Muscle layer of colon (tissue), 2 donors: ENCODE measurements at regions not wholly inside any gene's neighbourhood (a gene's known extent, or its start where the extent isn't known, plus 50 kb on each side); places are given as distances from the start of the nearest gene placed in this dataset.
"Not testable (repeated sequence)": the region's sequence is repeated elsewhere in the genome, so short reads cannot be mapped to it uniquely, and the experiment has no call there.

Source experiments
- H3K27ac ChIP-seq: one replicate; pipeline ENCODE4 v1.7.0; 2013; ENCODE audit warnings: low read depth, mild to moderate bottlenecking, low read length, moderate library complexity
- H3K27me3 ChIP-seq, 2 donors: one replicate each; pipeline ENCODE4 v1.7.0; 2013; ENCODE audit warnings: low read length in 2 of 2, mild to moderate bottlenecking in 2 of 2; ENCODE audit not compliant: insufficient read depth in 2 of 2, control insufficient read depth in 1 of 2
- H3K36me3 ChIP-seq: one replicate; pipeline ENCODE4 v1.7.0; 2013; ENCODE audit warnings: mild to moderate bottlenecking, low read length; ENCODE audit not compliant: insufficient read depth
- H3K4me1 ChIP-seq: one replicate; pipeline ENCODE4 v1.7.0; 2013; ENCODE audit warnings: mild to moderate bottlenecking, low read length; ENCODE audit not compliant: insufficient read depth
- H3K4me3 ChIP-seq, 2 donors: one replicate each; pipeline ENCODE4 v1.7.0; 2013; ENCODE audit warnings: low read length in 2 of 2, low read depth in 1 of 2, mild to moderate bottlenecking in 1 of 2, moderate library complexity in 1 of 2
- H3K9ac ChIP-seq: one replicate; pipeline ENCODE4 v1.7.0; 2013; ENCODE audit warnings: low read length
- H3K9me3 ChIP-seq: one replicate; pipeline ENCODE4 v1.7.0; 2013; ENCODE audit warnings: mild to moderate bottlenecking, low read length
- donor health status: abdominal sarcoma.
- donor health status: Adenocarcinoma of cecum.

GRCh38 chr6:113361014-113361645 lies 496.0 kb upstream of the MARCKS start:
- Histone ChIP-seq H3K27ac (no peak overlapping the region), H3K4me3 (no peak overlapping the region), H3K4me1 (no peaks in the 10 kb centered on the region), H3K9me3 (no peaks in the 10 kb centered on the region), H3K27me3 (no peaks in the 10 kb centered on the region), H3K36me3 (no peaks in the 10 kb centered on the region), H3K9ac (no peak overlapping the region)

- no peaks in the 10 kb centered on the region for H3K36me3 ChIP-seq
- H3K9me3 ChIP-seq: no peaks in the 10 kb centered on the region
- no peak overlapping the region for H3K9ac ChIP-seq
- no peak overlapping the region for H3K4me3 ChIP-seq
- H3K27me3 ChIP-seq: no peaks in the 10 kb centered on the region
- no peak overlapping the region for H3K27ac ChIP-seq
- H3K4me1 ChIP-seq: no peaks in the 10 kb centered on the region
Measured at GRCh38 chr6:113362301-113363047, 494.7 kb upstream of the MARCKS start.

- no peaks in the 10 kb centered on the region for H3K36me3 ChIP-seq
- H3K9ac ChIP-seq: no peak overlapping the region
- H3K9me3 ChIP-seq: no peaks in the 10 kb centered on the region
- no peak overlapping the region for H3K4me3 ChIP-seq
- no peaks in the 10 kb centered on the region for H3K4me1 ChIP-seq
- H3K27ac ChIP-seq: no peak overlapping the region
- H3K27me3 ChIP-seq: no peaks in the 10 kb centered on the region
Measured at GRCh38 chr6:113363048-113363798, 493.9 kb upstream of the MARCKS start.

- Histone ChIP-seq H3K9ac (no peak overlapping the region), H3K4me1 (no peaks in the 10 kb centered on the region), H3K27me3 (no peaks in the 10 kb centered on the region), H3K27ac (no peak overlapping the region), H3K36me3 (no peaks in the 10 kb centered on the region), H3K4me3 (no peak overlapping the region), H3K9me3 (no peaks in the 10 kb centered on the region)
Measured at GRCh38 chr6:113363866-113364265, 493.3 kb upstream of the MARCKS start.

- no peaks in the 10 kb centered on the region for H3K36me3 ChIP-seq
- no peak overlapping the region for H3K4me3 ChIP-seq
- H3K27ac ChIP-seq: no peak overlapping the region
- no peaks in the 10 kb centered on the region for H3K9me3 ChIP-seq
- no peaks in the 10 kb centered on the region for H3K27me3 ChIP-seq
- H3K9ac ChIP-seq: no peak overlapping the region
- H3K4me1 ChIP-seq: no peaks in the 10 kb centered on the region
Measured at GRCh38 chr6:113364766-113365165, 492.4 kb upstream of the MARCKS start.

- H3K36me3 ChIP-seq: no peaks in the 10 kb centered on the region
- no peaks in the 10 kb centered on the region for H3K27me3 ChIP-seq
- no peak overlapping the region for H3K9ac ChIP-seq
- no peak overlapping the region for H3K4me3 ChIP-seq
- H3K4me1 ChIP-seq: no peaks in the 10 kb centered on the region
- no peak overlapping the region for H3K27ac ChIP-seq
- no peaks in the 10 kb centered on the region for H3K9me3 ChIP-seq
Measured at GRCh38 chr6:113365191-113365590, 492.0 kb upstream of the MARCKS start.

GRCh38 chr6:113366505-113366904 lies 490.6 kb upstream of the MARCKS start:
- Histone ChIP-seq H3K27me3 (no peaks in the 10 kb centered on the region), H3K9ac (no peak overlapping the region), H3K27ac (no peak overlapping the region), H3K36me3 (no peaks in the 10 kb centered on the region), H3K4me1 (no peaks in the 10 kb centered on the region), H3K9me3 (no peaks in the 10 kb centered on the region), H3K4me3 (no peak overlapping the region)

- Histone ChIP-seq H3K9me3 (no peaks in the 10 kb centered on the region), H3K9ac (no peak overlapping the region), H3K36me3 (no peaks in the 10 kb centered on the region), H3K27ac (no peak overlapping the region), H3K4me3 (no peak overlapping the region), H3K27me3 (no peaks in the 10 kb centered on the region), H3K4me1 (no peaks in the 10 kb centered on the region)
Measured at GRCh38 chr6:113370508-113371502, 486.3 kb upstream of the MARCKS start.

- H3K27ac ChIP-seq, H3K36me3 ChIP-seq, H3K9me3 ChIP-seq, H3K4me3 ChIP-seq, H3K4me1 ChIP-seq, H3K9ac ChIP-seq, H3K27me3 ChIP-seq: not testable (repeated sequence)
Measured at GRCh38 chr6:113375466-113375865, 481.7 kb upstream of the MARCKS start.

- Histone ChIP-seq H3K36me3 (no peaks in the 10 kb centered on the region), H3K4me3 (no peak overlapping the region), H3K4me1 (peaks cover 3% of the 10 kb centered on the region), H3K27ac (no peak overlapping the region), H3K9ac (no peak overlapping the region), H3K27me3 (no peaks in the 10 kb centered on the region), H3K9me3 (no peaks in the 10 kb centered on the region)
Measured at GRCh38 chr6:113375950-113376846, 480.9 kb upstream of the MARCKS start.
